ENCODE measurements at regions not wholly inside any gene's neighbourhood (a gene's known extent, or its start where the extent isn't known, plus 50 kb on each side); places are given as distances from the start of the nearest gene placed in this dataset.
A peak's percentile ranks its signal among the peaks of the same experiment; 100 is the strongest.

DNA sequence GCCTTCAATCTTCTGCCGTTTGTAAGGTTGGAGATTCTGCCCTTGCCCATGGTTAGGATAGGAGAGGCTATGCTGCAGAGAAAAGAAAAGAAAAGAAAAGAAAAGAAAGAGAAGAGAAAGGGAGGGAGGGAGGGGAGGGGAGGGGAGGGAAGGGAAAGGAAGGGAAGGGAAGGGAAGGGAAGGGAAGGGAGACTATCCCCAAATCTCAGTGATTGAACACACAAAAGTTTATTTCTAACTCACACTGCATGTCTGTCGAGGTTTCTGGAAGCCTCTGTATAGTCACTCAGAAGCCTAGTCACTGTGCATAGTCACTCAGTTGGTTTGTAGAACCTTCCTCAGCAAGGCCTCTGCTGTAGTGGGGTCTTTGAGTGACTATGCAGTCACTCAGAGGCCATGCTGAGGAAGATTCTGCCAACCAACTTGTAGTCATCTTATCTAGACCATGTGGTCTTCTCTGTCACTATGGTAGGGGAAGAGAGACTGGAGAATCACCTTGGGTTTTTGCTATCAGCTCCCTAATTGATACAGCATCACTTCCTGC lies 52.3 kb upstream of the ABCC9 start:
- peaks cover 4% of the 10 kb centered on the region for H3K4me1 ChIP-seq
- TF ChIP-seq, protein P1, sequence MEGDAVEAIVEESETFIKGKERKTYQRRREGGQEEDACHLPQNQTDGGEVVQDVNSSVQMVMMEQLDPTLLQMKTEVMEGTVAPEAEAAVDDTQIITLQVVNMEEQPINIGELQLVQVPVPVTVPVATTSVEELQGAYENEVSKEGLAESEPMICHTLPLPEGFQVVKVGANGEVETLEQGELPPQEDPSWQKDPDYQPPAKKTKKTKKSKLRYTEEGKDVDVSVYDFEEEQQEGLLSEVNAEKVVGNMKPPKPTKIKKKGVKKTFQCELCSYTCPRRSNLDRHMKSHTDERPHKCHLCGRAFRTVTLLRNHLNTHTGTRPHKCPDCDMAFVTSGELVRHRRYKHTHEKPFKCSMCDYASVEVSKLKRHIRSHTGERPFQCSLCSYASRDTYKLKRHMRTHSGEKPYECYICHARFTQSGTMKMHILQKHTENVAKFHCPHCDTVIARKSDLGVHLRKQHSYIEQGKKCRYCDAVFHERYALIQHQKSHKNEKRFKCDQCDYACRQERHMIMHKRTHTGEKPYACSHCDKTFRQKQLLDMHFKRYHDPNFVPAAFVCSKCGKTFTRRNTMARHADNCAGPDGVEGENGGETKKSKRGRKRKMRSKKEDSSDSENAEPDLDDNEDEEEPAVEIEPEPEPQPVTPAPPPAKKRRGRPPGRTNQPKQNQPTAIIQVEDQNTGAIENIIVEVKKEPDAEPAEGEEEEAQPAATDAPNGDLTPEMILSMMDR (IDR thresholded peaks at IDR 0.05): no peak
- intact Hi-C loops (cut with DNase I): no loop called here
- H3K27ac ChIP-seq: no peak overlapping the region
- no peaks in the 10 kb centered on the region for H3K27me3 ChIP-seq
- H3K9me3 ChIP-seq: no peaks in the 10 kb centered on the region
- no peak for DNase-seq
- H3K4me3 ChIP-seq: no peak overlapping the region
- no peaks in the 10 kb centered on the region for H3K36me3 ChIP-seq
- no peak overlapping the region for H3K9ac ChIP-seq (ENCODE audit: low read depth in 2 of 2, low read length in 2 of 2)

DNA sequence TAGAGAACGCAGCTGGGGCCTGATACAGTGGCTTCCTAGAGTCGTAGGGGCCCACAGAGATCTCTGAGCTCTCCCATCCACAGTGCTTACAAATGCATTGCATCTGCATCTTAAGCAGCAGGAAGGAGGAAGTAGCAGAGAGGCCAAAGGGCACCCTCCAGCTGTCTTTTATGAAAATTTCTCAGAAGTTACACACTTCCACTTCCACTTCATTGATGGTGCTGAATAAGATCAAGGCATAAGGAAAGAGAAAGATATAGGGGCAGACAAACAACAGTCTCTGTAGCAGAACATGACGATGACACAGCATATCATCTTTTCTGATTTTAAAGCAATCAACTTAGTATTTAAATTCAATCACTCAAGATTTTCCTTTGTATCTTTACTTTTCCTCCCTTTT lies 51.6 kb upstream of the ABCC9 start:
- peaks cover 4% of the 10 kb centered on the region for H3K4me1 ChIP-seq
- TF ChIP-seq, protein P1 (IDR thresholded peaks at IDR 0.05): no peak
- no peak overlapping the region for H3K4me3 ChIP-seq
- H3K9me3 ChIP-seq: no peaks in the 10 kb centered on the region
- H3K27ac ChIP-seq: peak overlapping the region; percentile 36
- DNase-seq: peak; percentile 61
- intact Hi-C loops (cut with DNase I): no loop called here
- H3K27me3 ChIP-seq: no peaks in the 10 kb centered on the region
- no peak overlapping the region for H3K9ac ChIP-seq (ENCODE audit: low read depth in 2 of 2, low read length in 2 of 2)
- H3K36me3 ChIP-seq: no peaks in the 10 kb centered on the region

DNA sequence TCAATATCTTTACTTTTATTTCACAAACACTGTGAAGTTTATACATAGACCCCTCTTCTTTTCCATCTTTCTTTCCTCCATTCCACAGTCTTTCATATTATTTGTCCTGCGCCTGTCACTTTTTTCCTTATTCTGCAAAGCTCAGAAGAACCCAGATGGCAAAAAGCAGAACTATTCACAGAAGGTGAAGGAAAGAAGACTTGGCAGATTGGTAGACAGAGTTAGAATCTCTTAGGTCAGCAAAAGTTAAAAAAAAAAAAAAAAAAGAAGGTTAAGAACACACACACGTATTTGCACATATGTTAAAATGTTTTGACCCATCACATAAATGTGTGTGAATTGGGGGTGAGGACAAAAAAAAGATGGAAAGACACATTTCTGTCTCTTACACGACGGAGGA lies 50.3 kb upstream of the ABCC9 start:
- Histone ChIP-seq H3K4me3 (no peak overlapping the region), H3K9me3 (no peaks in the 10 kb centered on the region), H3K36me3 (no peaks in the 10 kb centered on the region), H3K9ac (ENCODE audit: low read depth in 2 of 2, low read length in 2 of 2) (no peak overlapping the region), H3K27ac (no peak overlapping the region), H3K4me1 (peaks cover 4% of the 10 kb centered on the region), H3K27me3 (no peaks in the 10 kb centered on the region)
- TF ChIP-seq, protein P1 (IDR thresholded peaks at IDR 0.05): no peak
- DNase-seq: no peak
- intact Hi-C loops (cut with DNase I): no loop called here
